ENCODE measurements at regions not wholly inside any gene's neighbourhood (a gene's known extent, or its start where the extent isn't known, plus 50 kb on each side); places are given as distances from the start of the nearest gene placed in this dataset.

GRCh38 chr13:34340534-34340933 is 522.6 kb downstream of the RFC3 start:
- TF ChIP-seq, protein P1, sequence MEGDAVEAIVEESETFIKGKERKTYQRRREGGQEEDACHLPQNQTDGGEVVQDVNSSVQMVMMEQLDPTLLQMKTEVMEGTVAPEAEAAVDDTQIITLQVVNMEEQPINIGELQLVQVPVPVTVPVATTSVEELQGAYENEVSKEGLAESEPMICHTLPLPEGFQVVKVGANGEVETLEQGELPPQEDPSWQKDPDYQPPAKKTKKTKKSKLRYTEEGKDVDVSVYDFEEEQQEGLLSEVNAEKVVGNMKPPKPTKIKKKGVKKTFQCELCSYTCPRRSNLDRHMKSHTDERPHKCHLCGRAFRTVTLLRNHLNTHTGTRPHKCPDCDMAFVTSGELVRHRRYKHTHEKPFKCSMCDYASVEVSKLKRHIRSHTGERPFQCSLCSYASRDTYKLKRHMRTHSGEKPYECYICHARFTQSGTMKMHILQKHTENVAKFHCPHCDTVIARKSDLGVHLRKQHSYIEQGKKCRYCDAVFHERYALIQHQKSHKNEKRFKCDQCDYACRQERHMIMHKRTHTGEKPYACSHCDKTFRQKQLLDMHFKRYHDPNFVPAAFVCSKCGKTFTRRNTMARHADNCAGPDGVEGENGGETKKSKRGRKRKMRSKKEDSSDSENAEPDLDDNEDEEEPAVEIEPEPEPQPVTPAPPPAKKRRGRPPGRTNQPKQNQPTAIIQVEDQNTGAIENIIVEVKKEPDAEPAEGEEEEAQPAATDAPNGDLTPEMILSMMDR (IDR thresholded peaks at IDR 0.05) = no peak
- TF ChIP-seq POLR2A (IDR thresholded peaks at IDR 0.05) = no peak

Measured in testis (tissue), 2 donors.